ENCODE measurements at regions not wholly inside any gene's neighbourhood (a gene's known extent, or its start where the extent isn't known, plus 50 kb on each side); places are given as distances from the start of the nearest gene placed in this dataset.

GRCh38 chr12:83823386-83824045, 1089.1 kb downstream of the SLC6A15 start:
- peak in 1 of 2 experiments; percentile 7 for DNase-seq (ENCODE audit: low read depth in 2 of 2)

- no peak for DNase-seq (ENCODE audit: low read depth in 2 of 2)
These were observed 1090.6 kb downstream of the SLC6A15 start for GRCh38 chr12:83821967-83822366.

DNA sequence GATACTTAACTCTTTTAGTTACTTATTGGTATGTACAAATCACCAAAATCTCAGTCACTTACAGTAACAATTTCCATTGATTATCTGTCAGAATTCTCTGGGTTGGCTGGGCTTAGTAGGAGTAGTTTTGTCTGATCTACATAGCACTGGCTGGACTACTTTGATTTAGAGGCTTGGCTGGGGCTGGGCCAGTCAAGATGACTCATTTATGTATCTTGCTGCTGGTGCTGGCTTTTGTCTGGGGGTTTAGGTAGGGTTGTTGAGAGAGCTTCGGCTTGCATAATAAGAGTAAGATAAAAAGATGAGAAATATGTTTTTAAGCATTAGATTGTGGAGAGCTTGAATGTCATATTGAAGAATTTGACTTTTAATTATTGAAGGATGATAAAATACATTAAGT, 1093.7 kb downstream of the SLC6A15 start:
- no peak for DNase-seq (ENCODE audit: low read depth in 2 of 2)

- no peak for DNase-seq (ENCODE audit: low read depth in 2 of 2)
These were observed 1094.9 kb downstream of the SLC6A15 start for GRCh38 chr12:83817730-83818129.

GRCh38 chr12:83808591-83808990, 1104.0 kb downstream of the SLC6A15 start:
- DNase-seq (ENCODE audit: low read depth in 2 of 2), result no peak

- DNase-seq (ENCODE audit: low read depth in 2 of 2), result no peak
These were observed 1104.7 kb downstream of the SLC6A15 start for GRCh38 chr12:83807871-83808270.

DNA sequence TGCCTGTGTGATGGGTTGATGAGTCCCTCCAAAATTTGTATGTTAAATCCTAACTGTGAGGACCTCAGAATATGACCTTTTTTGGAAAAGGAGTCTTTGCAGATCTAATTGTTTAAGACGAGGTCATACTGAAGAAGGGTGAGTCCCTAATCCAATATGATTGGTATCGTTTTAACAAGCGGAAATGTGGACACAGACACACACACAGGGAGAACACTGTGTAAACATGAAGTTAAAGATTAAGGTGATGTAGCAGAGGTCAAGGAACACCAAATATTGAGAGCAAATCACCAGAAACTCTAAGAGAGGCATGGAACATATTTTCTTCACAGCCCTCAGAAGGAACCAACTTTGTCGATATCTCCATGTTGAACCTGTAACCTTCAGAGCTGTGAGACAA, 1106.7 kb downstream of the SLC6A15 start:
- no peak for DNase-seq (ENCODE audit: low read depth in 2 of 2)

DNA sequence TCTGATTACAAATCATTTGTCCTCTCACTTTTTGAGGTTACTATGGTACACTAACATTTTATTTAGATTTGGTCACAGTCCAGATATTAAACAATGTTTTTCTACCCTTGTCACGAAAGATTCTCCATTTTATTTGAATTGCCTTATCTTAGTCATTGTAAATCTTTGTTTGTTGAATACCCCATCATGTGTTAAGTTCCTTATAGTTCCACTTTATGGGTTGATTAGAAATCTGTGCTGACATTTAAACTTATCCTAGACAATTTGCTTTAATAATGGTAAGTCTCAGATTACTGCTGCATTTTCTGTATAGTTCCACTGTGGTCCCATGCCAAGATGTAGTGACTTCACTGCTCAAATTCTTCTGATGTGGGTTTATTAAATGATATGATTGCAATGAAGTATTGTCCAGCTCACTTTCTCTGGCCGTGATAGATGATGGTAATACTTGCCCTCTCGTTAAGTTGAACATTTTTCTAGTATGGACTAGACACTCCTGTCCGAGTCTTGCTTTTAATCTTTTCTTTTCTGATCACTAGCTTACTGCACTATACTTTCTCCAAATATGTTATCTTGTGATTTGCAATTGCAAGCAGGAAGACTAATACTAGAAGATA, 1107.3 kb downstream of the SLC6A15 start:
- DNase-seq (ENCODE audit: low read depth in 2 of 2), result no peak

DNA sequence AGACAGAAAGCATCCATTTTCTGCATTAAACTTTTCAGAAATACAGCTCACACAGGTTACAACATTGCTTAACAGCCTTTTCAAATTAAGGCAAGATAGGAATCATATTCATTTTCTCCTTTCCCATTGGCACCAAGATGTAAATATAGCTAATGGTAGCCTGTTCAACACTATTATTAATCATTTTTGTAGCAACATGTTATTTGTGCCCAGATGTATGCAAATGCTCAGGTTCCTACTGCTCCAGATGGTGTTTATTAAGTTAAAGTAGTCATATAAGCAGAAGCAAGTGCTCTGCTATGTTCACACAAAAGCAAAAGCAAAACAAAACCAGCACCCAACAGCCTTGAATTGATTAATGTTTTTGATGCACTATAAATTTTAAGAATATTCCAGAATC, 1110.6 kb downstream of the SLC6A15 start:
- no peak for DNase-seq (ENCODE audit: low read depth in 2 of 2)

DNA sequence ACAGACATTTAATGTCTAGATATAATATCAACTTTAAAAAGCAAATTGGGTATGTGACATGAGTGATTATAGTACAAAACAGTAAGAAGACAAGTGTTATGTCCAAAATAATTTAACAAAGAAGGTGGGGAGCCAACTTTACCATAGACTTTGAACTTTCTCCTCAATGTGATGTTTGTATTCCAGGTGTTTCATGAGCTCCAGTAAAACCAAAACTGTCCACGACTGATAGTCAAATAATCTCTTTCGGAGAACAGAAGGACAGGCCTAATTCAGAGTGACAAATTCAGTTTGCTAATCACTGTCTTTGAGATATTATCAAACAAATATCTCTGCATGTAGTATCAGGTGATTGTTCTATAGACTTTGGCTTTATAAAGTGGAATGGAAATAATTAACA, 1112.6 kb downstream of the SLC6A15 start:
- no peak for DNase-seq (ENCODE audit: low read depth in 2 of 2)

- DNase-seq (ENCODE audit: low read depth in 2 of 2), result no peak
These were observed 1109.8 kb downstream of the TMTC2 start for GRCh38 chr12:83796531-83796930.

DNA sequence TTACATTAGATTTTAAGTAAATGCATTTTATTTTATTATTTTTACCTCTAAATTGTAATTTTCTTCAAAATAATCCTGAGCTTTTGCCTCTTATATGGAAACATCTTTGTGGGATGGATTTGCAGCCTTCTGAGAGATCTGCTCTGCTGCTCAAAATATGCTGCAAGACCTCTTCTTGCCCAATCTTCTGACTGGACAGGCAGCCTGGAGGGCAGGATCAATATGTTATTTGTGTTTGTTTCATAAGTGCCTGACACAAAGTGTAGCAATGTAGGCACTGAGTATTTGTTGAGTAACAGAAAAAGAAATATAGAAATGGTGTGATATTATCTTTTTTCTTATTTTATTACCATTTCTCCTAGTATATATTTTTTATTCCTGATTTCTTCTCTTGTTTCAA, 1106.9 kb downstream of the TMTC2 start:
- no peak for DNase-seq (ENCODE audit: low read depth in 2 of 2)

DNA sequence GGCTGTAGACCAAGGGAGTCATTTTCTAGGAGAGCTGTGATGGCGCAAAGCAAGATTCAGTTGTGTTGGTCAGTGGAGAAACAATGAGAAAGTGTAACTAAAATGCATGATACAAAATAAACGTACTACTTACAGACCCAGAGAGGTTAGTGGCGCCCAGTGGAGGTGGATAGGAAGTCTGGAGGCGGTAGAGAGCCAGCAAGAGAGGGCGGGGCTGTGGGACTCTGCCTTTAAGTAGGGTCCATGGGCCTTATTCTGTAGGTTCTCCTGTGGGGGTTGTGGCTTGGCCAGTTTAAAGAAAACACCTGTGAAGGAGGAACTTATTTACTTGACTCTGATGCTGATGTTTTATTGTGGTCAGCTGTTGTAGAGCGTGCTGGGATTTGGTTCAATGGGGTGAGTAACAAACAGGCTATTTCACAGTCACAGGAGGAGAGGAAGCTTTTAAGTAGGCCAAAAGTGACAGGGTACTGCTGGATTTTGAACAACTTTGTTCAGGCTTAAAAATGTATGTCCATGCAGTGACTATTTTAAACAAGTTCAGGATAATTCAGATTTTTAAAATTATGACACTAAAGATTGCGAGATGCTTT, 1097.7 kb downstream of the TMTC2 start:
- DNase-seq (ENCODE audit: low read depth in 2 of 2), result no peak

DNA sequence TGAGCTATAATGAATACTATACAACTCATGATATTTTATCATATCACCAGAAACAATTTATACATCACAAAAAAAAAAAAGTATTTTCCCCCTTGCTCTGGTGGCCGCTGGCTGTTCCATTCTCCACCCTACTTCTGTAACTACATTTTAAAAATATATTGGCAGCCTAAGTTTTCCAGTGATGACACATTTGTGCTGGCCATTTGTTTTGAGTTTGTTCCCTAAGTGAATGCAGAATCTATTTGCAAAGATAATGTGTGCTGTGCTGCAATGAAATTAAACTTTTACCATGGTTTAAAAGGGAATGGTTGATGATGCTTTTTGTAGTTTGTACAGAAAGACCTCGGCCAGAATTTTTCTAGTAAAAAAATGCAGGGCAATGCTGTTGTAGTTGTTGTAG, 1092.8 kb downstream of the TMTC2 start:
- DNase-seq (ENCODE audit: low read depth in 2 of 2), result no peak

- DNase-seq (ENCODE audit: low read depth in 2 of 2), result no peak
These were observed 1082.4 kb downstream of the TMTC2 start for GRCh38 chr12:83769151-83769550.

DNA sequence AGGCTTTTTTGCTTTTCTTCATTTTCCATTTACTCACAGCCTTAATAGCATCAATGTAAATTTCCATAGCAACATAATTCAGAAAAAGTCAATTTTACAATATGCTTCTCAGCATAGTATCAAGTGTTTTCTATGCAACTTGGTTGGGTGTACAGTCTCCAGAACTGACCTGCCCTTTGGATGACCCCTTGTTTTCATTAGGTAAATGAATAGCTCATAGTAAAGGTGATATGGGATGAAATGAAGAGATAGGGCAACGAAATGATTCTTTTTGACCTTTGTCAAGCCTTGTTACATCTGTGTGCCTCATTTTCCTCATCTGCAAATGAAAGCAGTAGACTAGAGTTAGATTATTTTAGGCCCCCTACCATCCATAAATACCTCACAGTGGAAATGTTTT, 1081.0 kb downstream of the TMTC2 start:
- DNase-seq (ENCODE audit: low read depth in 2 of 2), result no peak

- no peak for DNase-seq (ENCODE audit: low read depth in 2 of 2)
These were observed 1076.7 kb downstream of the TMTC2 start for GRCh38 chr12:83763425-83763824.

GRCh38 chr12:83759906-83760305, 1073.2 kb downstream of the TMTC2 start:
- no peak for DNase-seq (ENCODE audit: low read depth in 2 of 2)

DNA sequence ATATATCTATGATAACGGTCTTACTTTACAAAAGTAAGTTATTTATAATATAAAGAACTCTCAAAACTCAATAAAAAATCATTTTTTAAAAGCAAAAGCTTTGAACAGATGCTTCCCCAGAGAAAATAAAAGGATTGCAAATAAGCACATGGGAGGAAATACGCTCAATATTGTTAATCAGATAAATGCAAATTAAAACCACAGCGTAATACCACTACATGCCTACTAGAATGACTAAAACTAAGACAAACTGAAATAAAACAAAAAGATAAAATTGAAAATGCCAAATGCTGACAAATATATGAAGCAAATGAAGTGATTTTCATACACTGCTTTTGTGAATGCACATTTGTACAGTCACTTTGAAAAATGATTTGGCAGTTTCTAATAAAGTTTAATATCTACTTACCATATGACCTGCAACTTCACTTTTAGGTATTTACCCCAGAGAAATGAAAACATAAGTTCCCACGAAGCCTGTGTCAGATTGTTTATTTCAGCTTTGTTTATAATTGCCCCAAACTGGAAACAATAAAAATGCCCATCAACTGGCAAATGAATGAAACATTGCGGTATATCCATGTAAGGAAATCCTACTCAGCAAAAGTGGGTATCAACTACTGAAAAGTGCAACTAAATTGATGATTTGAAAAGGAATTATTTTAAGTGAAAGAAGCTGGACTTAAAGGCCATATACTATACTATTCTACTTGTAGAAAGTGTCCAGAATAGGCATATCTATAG, 1072.4 kb downstream of the TMTC2 start:
- no peak for DNase-seq (ENCODE audit: low read depth in 2 of 2)

DNA sequence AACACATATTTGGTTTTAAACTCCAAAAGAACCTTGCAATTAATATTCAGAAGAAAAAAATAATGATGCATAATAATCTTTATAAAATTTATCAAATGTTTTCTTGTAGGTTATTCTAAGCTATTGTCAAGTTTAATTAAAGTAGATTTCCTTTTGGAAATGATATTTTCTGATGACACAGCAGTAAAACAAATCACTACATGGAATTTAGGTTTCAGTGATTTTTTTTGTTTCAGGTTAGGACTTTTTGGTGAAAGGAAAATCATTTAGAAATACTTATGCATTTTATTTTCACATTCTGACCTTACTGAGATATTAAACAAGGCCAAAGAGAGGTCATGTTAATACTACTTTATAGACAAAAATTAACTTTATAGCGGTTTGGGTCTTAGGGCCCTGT, 1067.2 kb downstream of the TMTC2 start:
- DNase-seq (ENCODE audit: low read depth in 2 of 2), result no peak

GRCh38 chr12:83753205-83753604, 1066.5 kb downstream of the TMTC2 start:
- DNase-seq (ENCODE audit: low read depth in 2 of 2), result no peak

GRCh38 chr12:83739607-83740006, 1052.9 kb downstream of the TMTC2 start:
- DNase-seq (ENCODE audit: low read depth in 2 of 2), result no peak

- DNase-seq (ENCODE audit: low read depth in 2 of 2), result no peak
These were observed 1024.1 kb downstream of the TMTC2 start for GRCh38 chr12:83710851-83711250.
